ENCODE measurements at regions not wholly inside any gene's neighbourhood (a gene's known extent, or its start where the extent isn't known, plus 50 kb on each side); places are given as distances from the start of the nearest gene placed in this dataset.

DNA sequence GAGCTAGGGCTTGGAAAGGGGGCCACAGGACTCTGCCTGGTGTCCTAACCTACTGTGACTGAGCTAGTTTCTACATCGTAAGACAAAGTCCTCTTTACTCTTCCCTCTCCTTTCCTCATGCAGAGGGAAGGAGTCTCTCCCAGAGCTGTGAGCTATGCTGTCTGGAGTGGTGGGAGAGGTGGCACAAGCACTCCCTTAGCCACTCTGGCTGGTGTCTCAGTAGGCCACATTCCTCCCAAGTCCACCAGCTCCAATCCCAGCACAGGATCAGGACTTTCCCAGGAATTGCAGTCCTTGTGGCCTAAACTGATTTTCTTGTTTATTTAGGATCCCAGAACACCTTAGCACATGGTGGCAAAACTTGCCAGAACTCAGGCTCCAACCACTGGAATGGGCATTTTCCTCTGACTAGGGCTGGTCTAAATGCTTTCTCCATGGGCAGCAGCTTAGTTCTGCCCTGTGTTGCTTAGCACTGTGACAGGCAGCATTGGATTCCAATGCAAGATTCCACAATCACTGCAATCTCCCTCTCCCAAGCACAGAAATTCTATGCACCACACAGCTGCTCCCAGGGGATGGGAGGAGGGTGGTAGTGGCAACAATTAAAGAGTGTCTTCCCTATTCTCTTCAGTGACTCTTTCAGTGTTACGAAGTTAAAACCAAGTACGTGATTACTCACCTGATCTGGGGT is 733.3 kb downstream of the HACE1 start:
- no peaks in the 10 kb centered on the region for H3K79me2 ChIP-seq (replicated peaks; ENCODE audit: insufficient read depth, low read length)
- H3K9ac ChIP-seq (ENCODE audit: low read length): no peak overlapping the region
- no peaks in the 10 kb centered on the region for H3K27me3 ChIP-seq (ENCODE audit: insufficient read depth, low read depth, low read length)
- no peak overlapping the region for H3K27ac ChIP-seq (ENCODE audit: low read length)
- H3K4me2 ChIP-seq (ENCODE audit: low read length): no peak overlapping the region
- H3K36me3 ChIP-seq (ENCODE audit: insufficient read depth, low read length): no peaks in the 10 kb centered on the region
- TF ChIP-seq RAD21 (conservative IDR thresholded peaks at IDR 0.05): no peak
- no peak for TF ChIP-seq EP300 (conservative IDR thresholded peaks at IDR 0.05; ENCODE audit: poor library complexity, severe bottlenecking)
- TF ChIP-seq POLR2AphosphoS5 (IDR thresholded peaks at IDR 0.05): no peak
- TF ChIP-seq SMC3 (conservative IDR thresholded peaks at IDR 0.05; ENCODE audit: poor library complexity): no peak
- no peak for TF ChIP-seq TAF1 (IDR thresholded peaks at IDR 0.05; ENCODE audit: low read depth)
- no peak for TF ChIP-seq MXI1 (conservative IDR thresholded peaks at IDR 0.05; ENCODE audit: poor library complexity, severe bottlenecking)
- TF ChIP-seq, protein P1, sequence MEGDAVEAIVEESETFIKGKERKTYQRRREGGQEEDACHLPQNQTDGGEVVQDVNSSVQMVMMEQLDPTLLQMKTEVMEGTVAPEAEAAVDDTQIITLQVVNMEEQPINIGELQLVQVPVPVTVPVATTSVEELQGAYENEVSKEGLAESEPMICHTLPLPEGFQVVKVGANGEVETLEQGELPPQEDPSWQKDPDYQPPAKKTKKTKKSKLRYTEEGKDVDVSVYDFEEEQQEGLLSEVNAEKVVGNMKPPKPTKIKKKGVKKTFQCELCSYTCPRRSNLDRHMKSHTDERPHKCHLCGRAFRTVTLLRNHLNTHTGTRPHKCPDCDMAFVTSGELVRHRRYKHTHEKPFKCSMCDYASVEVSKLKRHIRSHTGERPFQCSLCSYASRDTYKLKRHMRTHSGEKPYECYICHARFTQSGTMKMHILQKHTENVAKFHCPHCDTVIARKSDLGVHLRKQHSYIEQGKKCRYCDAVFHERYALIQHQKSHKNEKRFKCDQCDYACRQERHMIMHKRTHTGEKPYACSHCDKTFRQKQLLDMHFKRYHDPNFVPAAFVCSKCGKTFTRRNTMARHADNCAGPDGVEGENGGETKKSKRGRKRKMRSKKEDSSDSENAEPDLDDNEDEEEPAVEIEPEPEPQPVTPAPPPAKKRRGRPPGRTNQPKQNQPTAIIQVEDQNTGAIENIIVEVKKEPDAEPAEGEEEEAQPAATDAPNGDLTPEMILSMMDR (IDR thresholded peaks at IDR 0.05; ENCODE audit: poor library complexity, severe bottlenecking): no peak
- TF ChIP-seq EZH2 (IDR thresholded peaks at IDR 0.05; ENCODE audit: borderline replicate concordance, insufficient read depth, low read length, poor library complexity, severe bottlenecking): no peak
- TF ChIP-seq, protein P2, sequence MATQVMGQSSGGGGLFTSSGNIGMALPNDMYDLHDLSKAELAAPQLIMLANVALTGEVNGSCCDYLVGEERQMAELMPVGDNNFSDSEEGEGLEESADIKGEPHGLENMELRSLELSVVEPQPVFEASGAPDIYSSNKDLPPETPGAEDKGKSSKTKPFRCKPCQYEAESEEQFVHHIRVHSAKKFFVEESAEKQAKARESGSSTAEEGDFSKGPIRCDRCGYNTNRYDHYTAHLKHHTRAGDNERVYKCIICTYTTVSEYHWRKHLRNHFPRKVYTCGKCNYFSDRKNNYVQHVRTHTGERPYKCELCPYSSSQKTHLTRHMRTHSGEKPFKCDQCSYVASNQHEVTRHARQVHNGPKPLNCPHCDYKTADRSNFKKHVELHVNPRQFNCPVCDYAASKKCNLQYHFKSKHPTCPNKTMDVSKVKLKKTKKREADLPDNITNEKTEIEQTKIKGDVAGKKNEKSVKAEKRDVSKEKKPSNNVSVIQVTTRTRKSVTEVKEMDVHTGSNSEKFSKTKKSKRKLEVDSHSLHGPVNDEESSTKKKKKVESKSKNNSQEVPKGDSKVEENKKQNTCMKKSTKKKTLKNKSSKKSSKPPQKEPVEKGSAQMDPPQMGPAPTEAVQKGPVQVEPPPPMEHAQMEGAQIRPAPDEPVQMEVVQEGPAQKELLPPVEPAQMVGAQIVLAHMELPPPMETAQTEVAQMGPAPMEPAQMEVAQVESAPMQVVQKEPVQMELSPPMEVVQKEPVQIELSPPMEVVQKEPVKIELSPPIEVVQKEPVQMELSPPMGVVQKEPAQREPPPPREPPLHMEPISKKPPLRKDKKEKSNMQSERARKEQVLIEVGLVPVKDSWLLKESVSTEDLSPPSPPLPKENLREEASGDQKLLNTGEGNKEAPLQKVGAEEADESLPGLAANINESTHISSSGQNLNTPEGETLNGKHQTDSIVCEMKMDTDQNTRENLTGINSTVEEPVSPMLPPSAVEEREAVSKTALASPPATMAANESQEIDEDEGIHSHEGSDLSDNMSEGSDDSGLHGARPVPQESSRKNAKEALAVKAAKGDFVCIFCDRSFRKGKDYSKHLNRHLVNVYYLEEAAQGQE (IDR thresholded peaks at IDR 0.05; ENCODE audit: borderline replicate concordance): no peak
- H2AFZ ChIP-seq (ENCODE audit: low read depth, low read length): no peak overlapping the region
- H3K9me2 ChIP-seq (ENCODE audit: insufficient read depth, low read length): no peaks in the 10 kb centered on the region
- H3F3A ChIP-seq (ENCODE audit: insufficient read depth, low read length, poor library complexity, severe bottlenecking): no peaks in the 10 kb centered on the region
- H4K20me1 ChIP-seq (ENCODE audit: insufficient read depth): no peaks in the 10 kb centered on the region
- no peaks in the 10 kb centered on the region for H3K9me3 ChIP-seq (ENCODE audit: low read length)
- H3K4me3 ChIP-seq (ENCODE audit: low read length): no peak overlapping the region

DNA sequence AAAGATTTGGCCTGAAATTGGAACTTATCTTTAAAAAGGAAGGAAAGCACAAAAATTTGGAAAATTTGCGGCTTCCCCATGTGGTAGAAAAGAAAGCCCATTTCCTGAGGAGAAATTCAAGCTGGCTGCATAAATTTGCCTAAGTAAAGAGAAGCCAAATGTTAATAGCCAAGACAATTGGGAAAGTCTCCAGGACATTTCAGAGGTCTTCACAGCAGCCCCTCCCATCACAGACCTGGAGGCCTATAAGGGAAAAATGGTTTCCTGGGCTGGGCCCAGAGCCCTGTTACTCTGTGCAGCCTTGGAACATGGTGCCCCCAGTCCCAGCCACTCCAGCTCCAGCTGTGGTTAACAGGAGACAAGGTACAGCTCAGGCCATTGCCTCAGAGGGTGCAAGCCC is 736.5 kb downstream of the HACE1 start:
- TF ChIP-seq, protein P2 (IDR thresholded peaks at IDR 0.05; ENCODE audit: borderline replicate concordance): no peak
- no peak for TF ChIP-seq MXI1 (conservative IDR thresholded peaks at IDR 0.05; ENCODE audit: poor library complexity, severe bottlenecking)
- TF ChIP-seq, protein P1 (IDR thresholded peaks at IDR 0.05; ENCODE audit: poor library complexity, severe bottlenecking): no peak
- no peak for TF ChIP-seq TAF1 (IDR thresholded peaks at IDR 0.05; ENCODE audit: low read depth)
- TF ChIP-seq EZH2 (IDR thresholded peaks at IDR 0.05; ENCODE audit: borderline replicate concordance, insufficient read depth, low read length, poor library complexity, severe bottlenecking): no peak
- no peak for TF ChIP-seq SMC3 (conservative IDR thresholded peaks at IDR 0.05; ENCODE audit: poor library complexity)
- Histone ChIP-seq H3K4me3 (ENCODE audit: low read length) (no peak overlapping the region), H3K9me3 (ENCODE audit: low read length) (no peaks in the 10 kb centered on the region)

More for the DNA sequence above, 736.5 kb downstream of the HACE1 start:
- Histone ChIP-seq H3K9me2 (ENCODE audit: insufficient read depth, low read length) (no peaks in the 10 kb centered on the region), H3K27ac (ENCODE audit: low read length) (no peak overlapping the region), H3K4me2 (ENCODE audit: low read length) (no peak overlapping the region), H3F3A (ENCODE audit: insufficient read depth, low read length, poor library complexity, severe bottlenecking) (no peaks in the 10 kb centered on the region), H3K9ac (ENCODE audit: low read length) (no peak overlapping the region), H3K27me3 (ENCODE audit: insufficient read depth, low read depth, low read length) (no peaks in the 10 kb centered on the region), H3K79me2 (replicated peaks; ENCODE audit: insufficient read depth, low read length) (no peaks in the 10 kb centered on the region), H4K20me1 (ENCODE audit: insufficient read depth) (no peaks in the 10 kb centered on the region), H3K36me3 (ENCODE audit: insufficient read depth, low read length) (no peaks in the 10 kb centered on the region), H2AFZ (ENCODE audit: low read depth, low read length) (no peak overlapping the region)
